HG03520 (cell line): ENCODE measurements at regions not wholly inside any gene's neighbourhood (a gene's known extent, or its start where the extent isn't known, plus 50 kb on each side); places are given as distances from the start of the nearest gene placed in this dataset.
"Not testable (repeated sequence)": the region's sequence is repeated elsewhere in the genome, so short reads cannot be mapped to it uniquely, and the experiment has no call there.

ENCODE experiments used
- ATAC-seq: cut with Tn5 transposase; IDR thresholded peaks from one replicate; pipeline ENCODE4 v1.9.1; 2021; ENCODE audit warnings: mild to moderate bottlenecking, moderate library complexity; ENCODE audit not compliant: unreplicated experiment

DNA sequence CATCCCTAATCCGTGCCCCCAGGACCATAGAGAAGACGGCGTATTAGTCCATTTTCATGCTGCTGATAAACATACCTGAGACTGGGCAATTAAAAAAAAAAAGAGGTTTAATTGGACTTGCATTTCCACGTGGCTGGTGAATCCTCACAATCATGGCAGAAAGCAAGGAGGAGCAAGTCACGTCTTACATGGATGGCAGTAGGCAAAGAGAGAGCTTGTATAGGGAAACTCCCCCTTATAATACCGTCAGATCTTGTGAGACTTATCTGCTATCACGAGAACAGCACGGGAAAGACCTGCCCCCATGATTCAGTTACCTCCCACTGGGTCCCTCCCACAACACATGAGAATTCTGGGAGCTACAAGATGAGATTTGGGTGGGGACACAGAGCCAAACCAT, 145.8 kb upstream of the G2E3 start:
- ATAC-seq: not testable (repeated sequence)

DNA sequence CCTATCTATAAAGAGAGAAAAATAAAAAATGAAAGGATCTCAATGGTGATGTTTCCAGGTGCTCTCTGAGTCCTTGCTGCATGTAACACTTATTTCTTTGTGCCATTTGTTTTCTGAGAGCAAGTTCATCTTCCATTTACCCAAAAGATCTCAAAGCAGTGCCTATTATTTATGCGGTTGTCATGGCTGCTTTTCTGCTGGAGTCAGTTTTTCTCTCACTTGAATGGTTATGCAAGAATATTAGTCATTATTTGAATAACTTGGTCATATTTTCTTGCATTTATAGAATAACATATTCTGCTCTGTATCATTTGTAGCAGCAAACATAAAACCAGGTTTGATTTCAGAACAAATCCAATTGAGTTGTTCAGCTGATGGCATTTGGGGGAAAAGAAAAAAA, 141.8 kb upstream of the G2E3 start:
- no peak for ATAC-seq

DNA sequence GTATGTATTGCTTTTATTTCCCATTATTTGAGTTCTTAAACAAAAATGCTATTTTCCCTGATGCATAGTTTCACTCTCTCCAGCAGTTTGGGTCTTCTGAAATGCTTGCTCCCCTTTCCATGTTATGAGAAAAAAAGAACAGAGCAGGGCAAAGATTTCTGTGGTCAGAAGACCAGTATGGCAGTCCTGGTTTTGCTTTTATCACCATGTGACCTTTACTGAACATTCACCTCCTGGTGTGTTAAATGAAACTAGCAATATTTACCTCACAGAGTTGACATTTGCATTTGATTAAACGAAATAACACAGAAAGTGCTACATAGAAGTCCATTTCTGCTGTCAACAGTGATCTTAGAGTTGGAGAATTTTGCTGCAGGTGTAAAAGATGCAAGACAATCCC, 141.0 kb upstream of the G2E3 start:
- no peak for ATAC-seq

DNA sequence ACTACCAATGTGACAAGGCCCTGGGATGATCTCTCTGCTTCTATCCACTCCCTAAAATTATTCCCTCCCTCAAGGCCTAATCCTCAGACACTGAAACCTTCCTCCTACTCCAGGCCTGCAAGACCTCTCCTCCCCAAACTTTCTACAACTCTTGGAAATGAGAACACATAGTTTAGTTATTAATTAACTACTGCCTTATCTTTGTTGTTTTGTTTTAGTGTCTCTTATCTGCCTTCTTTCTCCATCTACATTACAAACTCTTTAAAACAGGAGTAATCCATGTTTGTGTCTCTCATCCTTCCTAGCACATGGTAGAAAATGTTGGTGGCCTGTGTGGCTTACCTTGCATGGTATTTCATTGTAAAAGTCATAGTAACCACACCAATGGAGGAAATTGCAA, 139.9 kb upstream of the G2E3 start:
- ATAC-seq: no peak

DNA sequence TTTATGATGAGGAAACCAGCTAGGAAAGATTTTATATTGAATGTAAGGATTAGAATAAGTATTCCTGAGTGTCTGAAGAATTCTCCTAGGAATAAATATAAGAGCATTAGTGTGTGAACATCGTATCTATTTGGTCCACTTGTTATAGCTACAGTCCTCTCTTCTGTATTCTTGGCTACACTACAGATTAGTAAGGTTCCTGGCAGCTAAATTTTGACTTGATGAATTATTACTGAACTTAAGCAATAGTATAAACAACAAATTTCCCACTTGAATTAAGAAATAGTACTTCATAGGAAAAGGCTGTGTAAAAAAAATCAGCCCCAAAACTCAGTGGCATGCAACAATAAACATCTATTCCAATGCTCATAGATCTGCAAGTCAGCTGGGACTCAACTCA, 138.4 kb upstream of the G2E3 start:
- ATAC-seq: no peak

DNA sequence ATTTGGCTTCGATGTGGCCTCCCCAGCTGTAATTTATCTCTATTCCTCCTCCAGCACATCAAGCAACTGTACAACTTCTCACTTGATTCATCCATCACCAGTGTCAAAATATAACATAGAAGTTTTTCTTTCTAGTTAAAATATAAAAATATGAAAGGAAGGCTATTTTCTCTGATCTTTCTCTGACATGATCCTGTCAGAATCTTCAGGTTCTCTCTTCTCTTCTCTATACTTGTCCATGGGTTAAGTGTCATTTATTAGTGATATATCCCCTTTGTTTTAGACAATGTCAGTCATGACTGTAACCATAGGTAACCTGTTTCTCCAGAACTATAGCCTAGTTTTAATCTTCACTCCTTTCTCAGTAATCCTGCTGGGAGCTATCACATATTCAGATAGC, 132.5 kb upstream of the G2E3 start:
- ATAC-seq: no peak

DNA sequence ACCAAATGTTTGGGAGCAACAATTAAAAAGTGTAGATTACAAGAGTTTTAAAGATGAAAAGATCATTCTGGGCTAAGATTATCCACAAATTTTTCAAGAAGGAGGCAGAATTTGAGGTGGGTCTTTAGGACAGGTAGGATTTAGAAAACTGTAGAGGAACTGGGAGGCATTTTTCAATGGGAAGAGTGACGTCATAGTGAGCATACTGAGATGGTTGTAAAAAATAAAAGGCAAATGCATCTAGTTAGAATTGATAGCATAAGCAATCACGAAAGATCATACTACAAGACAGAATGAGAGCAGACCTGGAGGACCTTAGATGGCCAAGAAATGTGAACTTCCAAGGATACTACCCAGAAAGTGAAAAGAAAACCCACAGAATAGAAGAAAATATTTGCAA, 131.6 kb upstream of the G2E3 start:
- ATAC-seq: no peak

DNA sequence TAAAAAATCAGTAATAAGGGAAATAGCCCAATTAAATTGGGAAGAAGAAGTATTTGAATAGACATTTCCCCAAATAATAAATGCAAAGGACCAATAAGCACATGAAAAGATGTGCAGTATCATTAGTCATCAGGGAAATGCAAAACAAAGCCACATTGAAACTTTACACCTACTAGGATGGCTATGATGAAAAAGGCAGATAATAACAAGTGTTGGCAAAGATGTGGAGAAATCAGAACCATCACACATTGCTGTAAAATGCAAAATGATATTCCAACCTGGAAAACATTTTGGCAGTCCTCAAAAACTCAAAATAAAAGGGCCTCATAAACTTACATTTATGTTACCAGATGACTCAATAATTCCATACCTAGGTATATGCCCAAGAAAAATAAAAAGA, 131.1 kb upstream of the G2E3 start:
- no peak for ATAC-seq

DNA sequence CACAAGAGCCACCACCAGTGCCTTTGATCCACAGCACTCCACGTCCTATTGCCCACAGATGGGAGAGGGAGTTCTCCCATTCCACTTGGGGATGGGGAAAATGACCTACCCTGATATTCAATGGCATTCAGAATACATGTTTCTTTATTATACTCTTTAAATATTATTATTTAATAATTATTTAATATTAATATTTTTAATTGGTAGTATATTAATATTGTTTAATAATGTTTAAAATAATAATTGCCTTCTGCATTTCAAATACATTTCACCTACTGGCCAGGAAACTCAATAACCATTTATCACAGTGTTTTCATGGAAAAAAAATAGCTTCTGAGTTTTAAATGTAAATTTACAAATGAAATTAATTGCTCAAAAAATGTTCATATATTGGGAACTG, 127.4 kb upstream of the G2E3 start:
- no peak for ATAC-seq

DNA sequence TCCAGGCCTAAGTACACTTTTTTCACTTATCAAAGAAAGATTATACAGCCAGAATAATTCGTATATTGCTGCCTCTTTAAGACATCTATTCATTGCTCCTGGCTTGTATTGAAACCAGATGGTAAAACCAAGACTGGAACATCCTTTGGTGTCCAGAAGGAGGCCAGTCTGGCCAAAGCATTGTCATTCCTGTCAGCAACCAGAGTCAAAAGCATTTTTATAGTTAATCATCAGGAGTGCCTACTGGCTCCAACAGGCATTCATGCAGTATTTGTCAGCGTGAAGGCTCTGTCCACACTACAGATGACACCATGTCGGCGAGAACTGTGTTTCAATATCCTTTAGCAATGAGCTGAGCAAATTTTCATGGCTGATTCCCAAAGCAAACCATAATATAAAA, 118.0 kb upstream of the G2E3 start:
- no peak for ATAC-seq

DNA sequence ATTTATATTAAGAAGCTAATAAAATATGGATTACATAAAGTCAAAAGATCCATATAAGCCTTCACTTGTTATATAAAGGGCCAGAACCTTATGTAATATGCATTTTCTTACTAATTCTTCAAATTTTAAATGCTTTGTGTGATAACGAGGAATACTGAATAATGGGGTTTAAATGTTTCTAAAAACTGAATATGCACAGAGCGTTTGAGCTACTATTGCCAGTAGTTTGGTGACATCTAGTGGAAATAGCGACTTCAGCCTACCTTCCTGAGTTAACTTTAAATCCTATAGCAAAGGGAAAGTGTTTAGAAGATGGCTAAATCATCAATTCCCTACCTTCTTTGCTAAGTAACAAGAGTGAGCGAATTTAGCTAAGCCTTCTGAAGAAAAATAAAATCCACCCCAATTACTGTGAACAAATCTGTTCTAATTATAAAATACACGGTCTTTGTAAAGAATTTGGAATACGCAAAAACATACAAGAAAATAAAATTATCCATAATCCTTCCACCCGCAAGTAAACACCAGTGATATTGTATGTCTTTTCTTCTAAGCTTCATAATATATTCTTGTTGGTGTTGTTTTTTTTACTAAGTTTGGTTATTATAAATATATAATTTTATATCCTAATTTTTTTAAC, 115.5 kb upstream of the G2E3 start:
- ATAC-seq: no peak

DNA sequence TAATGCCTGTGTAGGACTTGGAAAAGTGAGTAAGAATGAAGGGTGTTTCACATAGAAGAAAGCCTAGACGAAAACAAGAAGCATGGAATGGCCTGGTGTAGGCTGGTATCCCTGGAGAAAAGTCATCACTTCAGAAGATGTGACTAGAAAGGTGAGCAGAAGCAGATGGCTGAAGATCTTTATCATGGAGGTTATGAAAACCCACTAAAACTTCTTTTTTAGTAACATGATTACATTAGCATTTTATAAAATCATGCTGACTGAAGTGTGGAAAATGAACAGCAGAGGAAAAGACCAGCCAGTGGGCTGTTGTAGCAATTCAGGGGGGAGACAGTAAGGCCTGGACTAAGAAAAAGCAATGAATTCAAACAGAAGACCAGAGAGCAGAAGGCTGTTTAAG, 114.5 kb upstream of the G2E3 start:
- ATAC-seq: no peak

DNA sequence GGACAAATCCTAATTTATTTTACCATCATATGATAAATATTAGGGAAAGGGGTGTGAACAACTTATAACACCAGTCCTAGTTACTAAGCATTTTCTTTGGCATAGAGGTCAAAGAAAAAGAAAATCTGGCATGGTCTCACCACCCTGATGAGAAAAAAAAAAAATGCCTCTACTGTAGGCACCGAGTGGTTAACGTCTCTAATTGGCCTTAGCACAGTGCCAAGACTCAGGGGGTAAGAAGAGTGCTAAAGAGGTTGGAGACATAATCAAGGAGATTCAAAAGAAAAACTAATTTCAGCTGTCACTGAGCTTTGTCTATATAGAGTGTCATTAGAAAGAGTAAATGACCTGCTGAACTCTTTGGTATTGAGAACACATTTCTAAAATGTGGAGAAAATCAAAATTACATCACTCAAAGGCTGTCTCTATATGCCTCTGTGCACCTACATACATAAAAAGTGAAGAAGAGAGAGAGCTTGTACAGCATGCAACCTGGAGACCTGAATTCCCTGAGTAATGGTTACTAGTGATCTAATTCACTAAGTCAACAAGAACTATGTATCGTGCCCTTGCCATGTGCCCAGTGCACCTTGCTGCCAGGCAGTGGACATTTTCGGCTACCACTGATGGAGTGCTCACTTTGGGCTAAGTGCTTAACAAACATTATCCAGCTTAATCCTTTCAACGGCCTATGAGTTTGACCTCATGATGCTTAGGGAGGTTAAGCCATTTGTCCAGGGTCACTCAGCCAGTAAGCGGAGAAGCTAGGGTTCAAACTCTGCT, 113.8 kb upstream of the G2E3 start:
- no peak for ATAC-seq

DNA sequence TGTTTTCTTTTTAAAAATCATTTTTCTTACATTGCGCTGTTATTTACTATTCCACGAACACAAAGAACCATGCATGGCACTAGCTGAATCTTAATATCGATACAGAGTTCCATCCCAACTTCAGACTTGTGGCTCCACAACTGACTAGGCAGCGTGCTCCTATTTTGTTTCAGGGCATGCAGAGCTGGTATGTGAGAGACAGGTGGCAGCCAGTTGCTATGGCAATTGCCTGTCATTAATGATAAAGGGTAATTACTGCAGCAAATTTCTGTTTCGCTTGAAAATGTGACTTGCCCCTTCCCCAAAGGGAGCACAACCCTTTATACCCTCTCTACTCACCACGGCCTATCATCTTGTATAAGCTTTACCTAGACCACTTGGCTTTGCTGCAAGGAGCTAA, 113.1 kb upstream of the G2E3 start:
- no peak for ATAC-seq

DNA sequence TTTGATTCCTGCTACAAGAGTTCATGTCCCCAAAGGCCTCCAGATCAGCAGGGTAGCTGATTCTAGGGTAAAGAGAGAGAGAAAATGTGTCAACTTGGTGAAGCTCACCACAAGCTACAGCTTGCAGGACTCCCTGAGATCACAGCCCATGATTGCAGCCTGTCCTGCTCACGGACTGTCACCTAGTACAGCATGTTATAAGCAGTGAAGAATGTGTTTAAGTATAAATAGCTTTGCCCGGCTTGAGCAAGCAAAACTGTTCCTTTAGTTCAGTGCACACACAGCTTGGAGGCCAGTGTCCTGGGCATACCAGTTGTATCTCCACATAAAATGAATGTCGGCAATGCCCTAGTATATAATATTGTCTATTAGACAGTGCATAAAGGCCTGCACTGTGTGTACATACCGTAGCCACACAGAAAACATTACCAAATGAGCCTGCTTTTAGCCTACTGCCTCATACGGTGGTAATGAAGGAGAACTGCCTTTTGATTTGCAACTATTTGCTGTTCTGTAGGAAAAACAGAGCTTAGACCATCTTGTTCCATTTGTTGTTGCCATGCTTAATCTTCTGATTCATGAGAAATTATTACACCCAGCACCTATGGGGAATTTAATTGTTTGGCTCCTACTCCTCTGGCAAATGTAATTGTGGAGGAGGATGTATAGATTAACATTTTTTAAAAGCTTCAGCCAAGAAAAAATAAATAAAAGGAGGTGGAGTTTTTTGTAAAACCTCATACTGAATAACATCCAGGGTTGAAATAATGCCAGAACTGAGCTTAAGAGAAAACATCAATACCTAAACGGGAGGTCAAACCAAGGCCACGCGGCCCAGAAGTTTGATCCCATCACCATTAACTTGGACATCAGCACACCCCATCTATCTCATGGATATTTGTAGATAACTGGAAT, 108.1 kb upstream of the G2E3 start:
- no peak for ATAC-seq

DNA sequence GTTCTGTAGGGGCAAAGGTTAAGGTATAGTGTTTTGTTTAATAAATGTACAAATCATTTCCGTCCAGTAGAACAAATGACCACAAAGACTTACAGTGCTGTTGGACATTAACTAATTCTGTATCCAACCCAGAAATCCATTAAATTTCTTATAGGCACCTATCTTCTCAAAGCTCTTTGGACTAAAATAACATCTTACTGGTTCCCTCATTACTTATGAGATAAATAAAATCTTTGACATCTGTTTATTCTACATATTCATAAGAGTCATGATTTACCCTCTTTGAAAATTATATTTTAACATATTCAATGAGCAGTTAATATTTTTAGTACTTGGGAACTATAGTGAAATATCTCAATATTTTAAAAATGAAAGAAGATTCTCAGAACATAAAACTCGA, 102.7 kb upstream of the G2E3 start:
- ATAC-seq: no peak

DNA sequence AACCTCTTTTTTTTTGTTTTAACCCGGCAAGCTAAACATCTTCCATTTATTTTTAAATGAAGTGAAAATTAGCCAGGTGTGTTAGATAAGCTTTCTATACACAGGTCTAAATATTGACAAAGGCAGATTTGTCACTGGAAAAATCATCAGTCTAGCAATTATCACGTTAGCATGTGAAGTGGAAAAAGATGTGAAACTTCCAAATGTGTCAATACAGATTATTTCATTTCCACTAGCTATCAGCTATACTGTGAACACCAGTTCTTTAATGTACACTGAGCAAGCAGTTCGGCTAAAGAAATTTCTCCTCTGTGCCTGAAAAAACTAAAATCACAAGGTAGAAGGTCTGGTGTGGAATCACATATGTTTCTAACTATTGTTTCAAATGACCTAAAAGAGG, 96.6 kb upstream of the G2E3 start:
- ATAC-seq: no peak

DNA sequence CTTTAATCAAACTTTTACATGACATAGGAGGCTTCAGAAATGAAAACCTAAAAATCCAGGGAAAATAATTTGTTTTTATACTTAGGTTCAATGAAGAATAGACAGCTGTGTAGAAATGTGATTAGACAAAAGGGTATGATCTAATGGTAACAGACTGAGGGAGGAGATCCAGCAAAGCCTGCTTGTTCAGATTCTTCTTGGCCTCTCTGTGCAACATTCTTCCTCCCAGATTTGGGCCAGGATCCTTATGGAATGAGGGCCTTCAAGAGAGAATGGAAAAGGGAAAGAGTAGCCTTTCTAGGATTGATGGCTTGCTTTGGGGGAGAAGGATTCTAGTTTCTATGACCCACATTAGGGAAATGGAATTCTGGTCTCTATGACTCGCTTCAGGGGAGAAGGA, 94.5 kb upstream of the G2E3 start:
- ATAC-seq: no peak

DNA sequence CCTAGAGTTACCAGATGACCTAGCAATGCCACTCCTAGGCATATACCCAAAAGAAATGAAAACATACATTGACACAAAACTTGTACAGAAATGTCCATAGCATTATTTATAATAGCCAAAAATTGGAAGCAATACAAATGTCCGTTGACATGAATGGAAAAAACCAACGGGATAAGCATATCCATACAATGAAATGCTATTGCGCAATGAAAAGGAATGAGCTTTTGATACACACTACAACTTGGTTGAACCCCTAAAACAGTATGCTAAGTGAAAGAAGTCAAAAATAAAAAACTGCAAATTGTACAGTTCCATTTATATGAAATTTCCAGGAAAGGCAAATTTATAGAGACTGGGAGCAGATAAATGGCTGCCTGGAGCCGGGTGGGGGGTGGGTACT, 90.6 kb upstream of the G2E3 start:
- ATAC-seq: no peak

DNA sequence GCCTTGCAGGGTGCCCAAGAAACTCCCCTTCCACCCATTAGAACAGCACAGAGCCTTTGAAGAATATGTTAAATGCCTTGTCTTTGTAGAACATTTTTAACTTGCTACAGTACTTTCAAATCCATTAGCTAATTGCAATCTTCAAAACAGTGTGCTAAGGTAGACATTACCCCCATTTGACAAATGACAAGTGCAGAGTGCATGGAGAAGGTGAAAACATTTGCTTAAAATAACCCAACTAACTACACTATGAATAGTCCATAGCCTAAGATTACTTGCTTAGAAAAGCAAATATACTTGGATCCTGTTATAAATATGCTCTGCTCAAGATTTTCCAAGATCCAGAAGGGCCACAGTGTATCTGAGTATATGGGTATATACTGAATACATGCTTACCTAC, 87.0 kb upstream of the G2E3 start:
- ATAC-seq: no peak

DNA sequence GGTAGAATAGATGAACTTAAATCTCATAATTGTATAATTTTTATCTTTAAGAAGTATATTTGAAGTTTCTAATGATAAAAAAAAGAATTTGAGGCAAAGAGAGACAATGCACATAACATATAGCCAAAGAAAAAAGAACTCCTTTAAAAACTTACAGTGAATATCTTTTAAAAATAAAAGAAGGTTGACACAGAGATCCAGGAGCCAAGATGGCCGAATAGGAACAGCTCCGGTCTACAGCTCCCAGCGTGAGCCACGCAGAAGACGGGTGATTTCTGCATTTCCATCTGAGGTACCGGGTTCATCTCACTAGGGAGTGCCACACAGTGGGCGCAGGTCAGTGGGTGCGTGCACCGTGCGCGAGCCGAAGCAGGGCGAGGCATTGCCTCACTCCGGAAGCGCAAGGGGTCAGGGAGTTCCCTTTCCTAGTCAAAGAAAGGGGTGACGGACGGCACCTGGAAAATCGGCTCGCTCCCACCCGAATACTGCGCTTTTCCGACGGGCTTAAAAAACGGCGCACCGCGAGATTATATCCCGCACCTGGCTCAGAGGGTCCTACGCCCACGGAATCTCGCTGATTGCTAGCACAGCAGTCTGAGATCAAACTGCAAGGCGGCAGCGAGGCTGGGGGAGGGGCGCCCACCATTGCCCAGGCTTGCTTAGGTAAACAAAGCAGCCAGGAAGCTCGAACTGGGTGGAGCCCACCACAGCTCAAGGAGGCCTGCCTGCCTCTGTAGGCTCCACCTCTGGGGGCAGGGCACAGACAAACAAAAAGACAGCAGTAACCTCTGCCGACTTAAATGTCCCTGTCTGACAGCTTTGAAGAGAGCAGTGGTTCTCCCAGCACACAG, 84.9 kb upstream of the G2E3 start:
- not testable (repeated sequence) for ATAC-seq
